HCT116 (cell line): ENCODE measurements at regions not wholly inside any gene's neighbourhood (a gene's known extent, or its start where the extent isn't known, plus 50 kb on each side); places are given as distances from the start of the nearest gene placed in this dataset.

ENCODE experiments used
- ELF1 ChIP-seq: IDR thresholded peaks from 2 replicates; pipeline ENCODE4 v1.6.1; 2012; ENCODE audit warnings: low read depth, borderline replicate concordance
- EZH2 ChIP-seq: fragments of 200-600 bp; sonication (generic); IDR thresholded peaks from 2 replicates; pipeline ENCODE4 v1.6.1; 2017; ENCODE audit warnings: antibody characterized with exemption, mixed run types
- EZH2phosphoT487 ChIP-seq: fragments of 200-600 bp; IDR thresholded peaks from 2 replicates; pipeline ENCODE4 v1.6.1; 2018; ENCODE audit warnings: antibody characterized with exemption, borderline replicate concordance
- POLR2A ChIP-seq: IDR thresholded peaks from 2 replicates; pipeline ENCODE4 v1.7.0; 2011; ENCODE audit warnings: borderline replicate concordance; ENCODE audit not compliant: insufficient read depth, insufficient read length; ENCODE audit errors: extremely low read depth
- POLR2AphosphoS5 ChIP-seq: IDR thresholded peaks from 2 replicates; pipeline ENCODE4 v1.6.1; 2011; ENCODE audit warnings: mild to moderate bottlenecking, low read depth, low read length, moderate library complexity
- SIN3A ChIP-seq: IDR thresholded peaks from 2 replicates; pipeline ENCODE4 v1.6.1; 2012; ENCODE audit warnings: low read depth
- YY1 ChIP-seq: IDR thresholded peaks from 2 replicates; pipeline ENCODE4 v1.6.1; 2011; ENCODE audit warnings: low read length, low read depth, moderate library complexity, mild to moderate bottlenecking; ENCODE audit not compliant: insufficient replicate concordance; ENCODE audit errors: extremely low read depth
- TF ChIP-seq, protein P1 (sequence below), 3 experiments: fragments of 200-600 bp in 1 of 3; sonication (generic) in 1 of 3; IDR thresholded peaks in 2 of 3; conservative IDR thresholded peaks in 1 of 3; 2 replicates each; pipeline ENCODE4 v1.5.1; 2012 to 2017; ENCODE audit warnings: low read depth in 2 of 3, low read length in 2 of 3, antibody characterized with exemption in 1 of 3, borderline replicate concordance in 1 of 3, control low read depth in 1 of 3, mild to moderate bottlenecking in 1 of 3, mixed read lengths in 1 of 3, mixed run types in 1 of 3, moderate library complexity in 1 of 3; ENCODE audit not compliant: insufficient read depth in 1 of 3
- TF ChIP-seq, protein P2 (sequence below): IDR thresholded peaks from 2 replicates; pipeline ENCODE4 v1.6.1; 2012
- TF ChIP-seq, protein P3 (sequence below): IDR thresholded peaks from 2 replicates; pipeline ENCODE4 v1.6.1; 2012; ENCODE audit warnings: low read depth

DNA sequence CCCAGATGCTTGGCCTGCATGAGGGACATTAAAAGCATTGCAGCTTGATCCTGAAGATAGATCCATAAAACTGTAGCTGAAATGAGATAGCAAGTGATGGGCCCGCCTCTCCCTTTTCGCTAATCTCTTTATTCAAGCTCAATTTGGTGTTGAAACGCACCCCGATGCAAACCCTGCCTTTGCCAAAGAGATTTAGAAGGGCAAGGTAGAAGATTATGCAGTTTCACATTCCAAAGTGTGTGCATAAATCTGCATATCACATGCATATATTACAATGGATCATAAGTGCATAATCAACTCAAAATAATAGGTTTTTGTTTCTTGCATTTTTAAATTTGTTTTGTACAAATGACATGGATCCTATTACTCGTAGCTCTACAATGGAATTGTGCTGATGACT lies 80.1 kb upstream of the SHANK2 start:
- no peak for TF ChIP-seq EZH2phosphoT487
- TF ChIP-seq POLR2A = no peak
- TF ChIP-seq, protein P1, sequence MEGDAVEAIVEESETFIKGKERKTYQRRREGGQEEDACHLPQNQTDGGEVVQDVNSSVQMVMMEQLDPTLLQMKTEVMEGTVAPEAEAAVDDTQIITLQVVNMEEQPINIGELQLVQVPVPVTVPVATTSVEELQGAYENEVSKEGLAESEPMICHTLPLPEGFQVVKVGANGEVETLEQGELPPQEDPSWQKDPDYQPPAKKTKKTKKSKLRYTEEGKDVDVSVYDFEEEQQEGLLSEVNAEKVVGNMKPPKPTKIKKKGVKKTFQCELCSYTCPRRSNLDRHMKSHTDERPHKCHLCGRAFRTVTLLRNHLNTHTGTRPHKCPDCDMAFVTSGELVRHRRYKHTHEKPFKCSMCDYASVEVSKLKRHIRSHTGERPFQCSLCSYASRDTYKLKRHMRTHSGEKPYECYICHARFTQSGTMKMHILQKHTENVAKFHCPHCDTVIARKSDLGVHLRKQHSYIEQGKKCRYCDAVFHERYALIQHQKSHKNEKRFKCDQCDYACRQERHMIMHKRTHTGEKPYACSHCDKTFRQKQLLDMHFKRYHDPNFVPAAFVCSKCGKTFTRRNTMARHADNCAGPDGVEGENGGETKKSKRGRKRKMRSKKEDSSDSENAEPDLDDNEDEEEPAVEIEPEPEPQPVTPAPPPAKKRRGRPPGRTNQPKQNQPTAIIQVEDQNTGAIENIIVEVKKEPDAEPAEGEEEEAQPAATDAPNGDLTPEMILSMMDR (IDR thresholded peaks at IDR 0.05 in 2 of 3, conservative IDR thresholded peaks at IDR 0.05 in 1 of 3; ENCODE audit: borderline replicate concordance in 1 of 3, insufficient read depth in 1 of 3, low read depth in 2 of 3, low read length in 2 of 3) = no peak
- TF ChIP-seq POLR2AphosphoS5 = no peak
- TF ChIP-seq, protein P2, sequence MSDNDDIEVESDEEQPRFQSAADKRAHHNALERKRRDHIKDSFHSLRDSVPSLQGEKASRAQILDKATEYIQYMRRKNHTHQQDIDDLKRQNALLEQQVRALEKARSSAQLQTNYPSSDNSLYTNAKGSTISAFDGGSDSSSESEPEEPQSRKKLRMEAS = no peak
- no peak for TF ChIP-seq YY1
- TF ChIP-seq ELF1 = no peak
- no peak for TF ChIP-seq EZH2
- TF ChIP-seq, protein P3, sequence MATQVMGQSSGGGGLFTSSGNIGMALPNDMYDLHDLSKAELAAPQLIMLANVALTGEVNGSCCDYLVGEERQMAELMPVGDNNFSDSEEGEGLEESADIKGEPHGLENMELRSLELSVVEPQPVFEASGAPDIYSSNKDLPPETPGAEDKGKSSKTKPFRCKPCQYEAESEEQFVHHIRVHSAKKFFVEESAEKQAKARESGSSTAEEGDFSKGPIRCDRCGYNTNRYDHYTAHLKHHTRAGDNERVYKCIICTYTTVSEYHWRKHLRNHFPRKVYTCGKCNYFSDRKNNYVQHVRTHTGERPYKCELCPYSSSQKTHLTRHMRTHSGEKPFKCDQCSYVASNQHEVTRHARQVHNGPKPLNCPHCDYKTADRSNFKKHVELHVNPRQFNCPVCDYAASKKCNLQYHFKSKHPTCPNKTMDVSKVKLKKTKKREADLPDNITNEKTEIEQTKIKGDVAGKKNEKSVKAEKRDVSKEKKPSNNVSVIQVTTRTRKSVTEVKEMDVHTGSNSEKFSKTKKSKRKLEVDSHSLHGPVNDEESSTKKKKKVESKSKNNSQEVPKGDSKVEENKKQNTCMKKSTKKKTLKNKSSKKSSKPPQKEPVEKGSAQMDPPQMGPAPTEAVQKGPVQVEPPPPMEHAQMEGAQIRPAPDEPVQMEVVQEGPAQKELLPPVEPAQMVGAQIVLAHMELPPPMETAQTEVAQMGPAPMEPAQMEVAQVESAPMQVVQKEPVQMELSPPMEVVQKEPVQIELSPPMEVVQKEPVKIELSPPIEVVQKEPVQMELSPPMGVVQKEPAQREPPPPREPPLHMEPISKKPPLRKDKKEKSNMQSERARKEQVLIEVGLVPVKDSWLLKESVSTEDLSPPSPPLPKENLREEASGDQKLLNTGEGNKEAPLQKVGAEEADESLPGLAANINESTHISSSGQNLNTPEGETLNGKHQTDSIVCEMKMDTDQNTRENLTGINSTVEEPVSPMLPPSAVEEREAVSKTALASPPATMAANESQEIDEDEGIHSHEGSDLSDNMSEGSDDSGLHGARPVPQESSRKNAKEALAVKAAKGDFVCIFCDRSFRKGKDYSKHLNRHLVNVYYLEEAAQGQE = no peak
- no peak for TF ChIP-seq SIN3A
